Pancreas (tissue), 10 donors: ENCODE measurements at regions not wholly inside any gene's neighbourhood (a gene's known extent, or its start where the extent isn't known, plus 50 kb on each side); places are given as distances from the start of the nearest gene placed in this dataset.

Source experiments
- ATAC-seq, 4 donors: fragments of 200-7000 bp; cut with Tn5 transposase; one replicate each; pipeline versions ENCODE4 v1.8.0 to v1.9.1; 2020; ENCODE audit warnings: mild to moderate bottlenecking in 4 of 4, moderate library complexity in 4 of 4
- DNase-seq, 6 donors: peaks; one replicate each; pipeline ENCODE4 v3.0.0-alpha.2; 2020
- FAIRE-seq: peaks from 2 replicates; lab custom pipeline; 2012; peaks lifted over from hg19 to GRCh38; lab: Jason Lieb, UNC
- H3K27ac ChIP-seq, 4 donors: fragments of 200-600 bp; sonication (generic); 1 replicate in 3 of 4; 2 replicates in 1 of 4; pipeline versions ENCODE4 v1.5.0 to v1.8.0; 2020
- H3K27me3 ChIP-seq, 4 donors: fragments of 200-600 bp; one replicate each; pipeline ENCODE4 v1.8.0; 2021
- H3K36me3 ChIP-seq, 3 donors: fragments of 200-600 bp; sonication (generic) in 1 of 3; one replicate each; pipeline versions ENCODE4 v1.5.0 to v1.8.0; 2020 to 2021
- H3K4me1 ChIP-seq, 3 donors: fragments of 200-600 bp; one replicate each; pipeline ENCODE4 v1.8.0; 2021
- H3K4me3 ChIP-seq, 4 donors: fragments of 200-600 bp; sonication (generic) in 2 of 4; one replicate each; pipeline versions ENCODE4 v1.5.0 to v1.8.0; 2020 to 2021
- H3K9me3 ChIP-seq, 4 donors: fragments of 200-600 bp; one replicate each; pipeline ENCODE4 v1.8.0; 2021
- CTCF ChIP-seq, 4 donors: fragments of 200-600 bp; sonication (generic) in 3 of 4; IDR thresholded peaks; one replicate each; pipeline versions ENCODE4 v1.5.0 to v1.8.0; 2021; ENCODE audit warnings: antibody characterized with exemption in 4 of 4
- WGBS, 2 donors: extraction: QIAGEN DNeasy Blood & Tissue Kit; methylation state at CpG; one replicate each; pipeline ENCODE4 v1.1.7; 2013; 5-methylcytosine and 5-hydroxymethylcytosine counted together
- intact Hi-C, 3 donors: fragments of 100-400 bp; cut with DNase I; formaldehyde crosslinking; loops; one replicate each; pipeline versions ENCODE4 v1.11.1 to v1.14.2; 2022
- donor health status: healthy with polysubstance abuse.
- donor health status: DM: no; HTN: no; CAD: no; lungs with moderate emphysema.
- donor health status: DM: no; HTN: no; CAD: no.
- donor health status: control.
- donor health status: control.
- donor health status: Bipolar disorder and iron deficiency.
- donor health status: DM: yes; HTN: yes; CAD: no.
- donor health status: DM: no; HTN: no; CAD: no.
- donor health status: DM: no; HTN: no; CAD: no.
- donor health status: DM: yes; HTN: yes; CAD: no.

- DNase-seq (no peak), ATAC-seq (peak in 1 of 4 donors; percentile 33), FAIRE-seq (no peak)
- Histone ChIP-seq H3K27ac (no peak overlapping the region), H3K36me3 (no peaks in the 10 kb centered on the region), H3K4me1 (no peaks in the 10 kb centered on the region), H3K4me3 (no peak overlapping the region), H3K27me3 (no peaks in the 10 kb centered on the region), H3K9me3 (no peaks in the 10 kb centered on the region)
- TF ChIP-seq CTCF (IDR thresholded peaks at IDR 0.05), result no peak
- WGBS, 2 donors, result 8 to 19% methylated on average over 1 of the region's 1 CpG
- intact Hi-C loops, result no loop called here
Observed at GRCh38 chrX:128106630-128107029, 54.4 kb upstream of the ACTRT1 start.

GRCh38 chrX:128105659-128106058, 53.5 kb upstream of the ACTRT1 start:
- Histone ChIP-seq H3K9me3 (no peaks in the 10 kb centered on the region), H3K27me3 (no peaks in the 10 kb centered on the region), H3K4me3 (no peak overlapping the region), H3K4me1 (no peaks in the 10 kb centered on the region), H3K36me3 (no peaks in the 10 kb centered on the region), H3K27ac (no peak overlapping the region)
- no peak for TF ChIP-seq CTCF (IDR thresholded peaks at IDR 0.05)
- DNase-seq, result no peak
- intact Hi-C loops, result no loop called here
- FAIRE-seq, result no peak
- ATAC-seq, result no peak
